IMR-90 (cell line): ENCODE measurements at regions not wholly inside any gene's neighbourhood (a gene's known extent, or its start where the extent isn't known, plus 50 kb on each side); places are given as distances from the start of the nearest gene placed in this dataset.

Source experiments
- CEBPB ChIP-seq: IDR thresholded peaks from 2 replicates; pipeline ENCODE4 v1.6.1; 2012; ENCODE audit warnings: low read depth, low read length, improper control_type of control experiment
- CHD1 ChIP-seq: IDR thresholded peaks from 2 replicates; pipeline ENCODE4 v1.6.1; 2012; ENCODE audit warnings: low read depth, low read length, improper control_type of control experiment
- MAZ ChIP-seq: IDR thresholded peaks from 2 replicates; pipeline ENCODE4 v1.6.1; 2012; ENCODE audit warnings: low read depth, mild to moderate bottlenecking, low read length, improper control_type of control experiment, moderate library complexity, borderline replicate concordance
- MXI1 ChIP-seq: IDR thresholded peaks from 2 replicates; pipeline ENCODE4 v1.6.1; 2012; ENCODE audit warnings: low read depth, mild to moderate bottlenecking, low read length, moderate library complexity, borderline replicate concordance
- POLR2A ChIP-seq: IDR thresholded peaks from 2 replicates; pipeline ENCODE4 v1.6.1; 2012; ENCODE audit warnings: mild to moderate bottlenecking, low read depth, low read length
- TF ChIP-seq, protein P1 (sequence below): conservative IDR thresholded peaks from 2 replicates; pipeline ENCODE4 v1.5.1; 2012; ENCODE audit warnings: mild to moderate bottlenecking, low read depth, low read length, improper control_type of control experiment
- TF ChIP-seq, protein P2 (sequence below): fragments of 150-350 bp; IDR thresholded peaks from 2 replicates; pipeline ENCODE4 v1.6.1; 2017; ENCODE audit warnings: mild to moderate bottlenecking, antibody characterized with exemption, low read length, low read depth

GRCh38 chr15:62550106-62550505 lies 385.0 kb upstream of the C2CD4B start:
- TF ChIP-seq CHD1 (no peak), MAZ (no peak), POLR2A (no peak), MXI1 (no peak), CEBPB (no peak)
- TF ChIP-seq, protein P1, sequence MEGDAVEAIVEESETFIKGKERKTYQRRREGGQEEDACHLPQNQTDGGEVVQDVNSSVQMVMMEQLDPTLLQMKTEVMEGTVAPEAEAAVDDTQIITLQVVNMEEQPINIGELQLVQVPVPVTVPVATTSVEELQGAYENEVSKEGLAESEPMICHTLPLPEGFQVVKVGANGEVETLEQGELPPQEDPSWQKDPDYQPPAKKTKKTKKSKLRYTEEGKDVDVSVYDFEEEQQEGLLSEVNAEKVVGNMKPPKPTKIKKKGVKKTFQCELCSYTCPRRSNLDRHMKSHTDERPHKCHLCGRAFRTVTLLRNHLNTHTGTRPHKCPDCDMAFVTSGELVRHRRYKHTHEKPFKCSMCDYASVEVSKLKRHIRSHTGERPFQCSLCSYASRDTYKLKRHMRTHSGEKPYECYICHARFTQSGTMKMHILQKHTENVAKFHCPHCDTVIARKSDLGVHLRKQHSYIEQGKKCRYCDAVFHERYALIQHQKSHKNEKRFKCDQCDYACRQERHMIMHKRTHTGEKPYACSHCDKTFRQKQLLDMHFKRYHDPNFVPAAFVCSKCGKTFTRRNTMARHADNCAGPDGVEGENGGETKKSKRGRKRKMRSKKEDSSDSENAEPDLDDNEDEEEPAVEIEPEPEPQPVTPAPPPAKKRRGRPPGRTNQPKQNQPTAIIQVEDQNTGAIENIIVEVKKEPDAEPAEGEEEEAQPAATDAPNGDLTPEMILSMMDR: no peak
- TF ChIP-seq, protein P2, sequence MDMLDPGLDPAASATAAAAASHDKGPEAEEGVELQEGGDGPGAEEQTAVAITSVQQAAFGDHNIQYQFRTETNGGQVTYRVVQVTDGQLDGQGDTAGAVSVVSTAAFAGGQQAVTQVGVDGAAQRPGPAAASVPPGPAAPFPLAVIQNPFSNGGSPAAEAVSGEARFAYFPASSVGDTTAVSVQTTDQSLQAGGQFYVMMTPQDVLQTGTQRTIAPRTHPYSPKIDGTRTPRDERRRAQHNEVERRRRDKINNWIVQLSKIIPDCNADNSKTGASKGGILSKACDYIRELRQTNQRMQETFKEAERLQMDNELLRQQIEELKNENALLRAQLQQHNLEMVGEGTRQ: no peak
